HL-60/S4 (cell line): ENCODE measurements at regions not wholly inside any gene's neighbourhood (a gene's known extent, or its start where the extent isn't known, plus 50 kb on each side); places are given as distances from the start of the nearest gene placed in this dataset.

Source experiments
- in situ Hi-C: fragments of 300-500 bp; cut with MboI; formaldehyde crosslinking; loops from 2 replicates; pipeline ENCODE4 v1.14.3; 2022; ENCODE audit warnings: low sequenced_read_pairs

- in situ Hi-C loops = no loop called here
These were observed 1177.9 kb downstream of the GRIK2 start for GRCh38 chr6:102571236-102571908.

- in situ Hi-C loops = no loop called here
These were observed 1169.2 kb downstream of the GRIK2 start for GRCh38 chr6:102562713-102563112.

- in situ Hi-C loops = no loop called here
These were observed 1159.7 kb downstream of the GRIK2 start for GRCh38 chr6:102553214-102553613.

GRCh38 chr6:102549221-102549874 is 1155.8 kb downstream of the GRIK2 start:
- in situ Hi-C loops = no loop called here

- in situ Hi-C loops = no loop called here
These were observed 1131.8 kb downstream of the GRIK2 start for GRCh38 chr6:102525336-102525735.

DNA sequence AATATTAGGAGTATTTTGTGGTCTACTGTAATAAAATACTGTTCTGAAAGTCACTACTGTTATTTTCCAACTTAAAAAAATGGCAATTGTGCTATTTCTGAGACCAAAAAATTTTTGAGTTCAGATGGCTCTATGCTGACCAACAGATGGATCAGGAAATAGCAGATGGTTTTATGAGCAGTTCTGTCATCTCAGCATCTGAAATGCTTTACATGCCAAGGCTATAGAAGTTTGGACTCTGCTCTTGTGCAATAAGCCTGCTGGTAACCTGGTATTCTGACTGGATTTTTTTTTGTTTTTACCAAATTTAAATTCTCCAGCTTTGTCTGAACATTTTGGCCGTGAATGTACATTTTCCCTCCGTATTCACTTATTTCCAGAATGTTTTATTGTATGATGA is 1127.5 kb downstream of the GRIK2 start:
- in situ Hi-C loops = no loop called here

DNA sequence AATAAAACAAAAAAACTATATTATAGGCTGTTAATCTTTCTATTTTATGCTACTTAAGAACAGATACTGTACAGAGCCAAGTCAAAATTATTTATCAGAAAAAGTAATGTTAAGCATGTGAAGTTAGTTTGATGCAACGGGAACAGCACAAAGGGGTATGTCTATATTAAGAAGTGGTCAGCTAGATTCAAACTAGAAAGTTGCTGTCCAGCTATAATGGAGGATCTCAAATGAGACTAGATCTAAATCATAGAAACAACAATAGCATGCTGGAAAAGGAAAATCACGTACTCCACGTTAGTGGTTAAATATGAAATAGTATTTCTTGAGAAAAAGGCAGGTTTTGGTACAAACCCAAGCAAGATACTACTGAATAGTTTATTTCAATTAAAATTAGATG is 1124.0 kb downstream of the GRIK2 start:
- in situ Hi-C loops = no loop called here

GRCh38 chr6:102501615-102502014 is 1108.1 kb downstream of the GRIK2 start:
- in situ Hi-C loops = no loop called here

DNA sequence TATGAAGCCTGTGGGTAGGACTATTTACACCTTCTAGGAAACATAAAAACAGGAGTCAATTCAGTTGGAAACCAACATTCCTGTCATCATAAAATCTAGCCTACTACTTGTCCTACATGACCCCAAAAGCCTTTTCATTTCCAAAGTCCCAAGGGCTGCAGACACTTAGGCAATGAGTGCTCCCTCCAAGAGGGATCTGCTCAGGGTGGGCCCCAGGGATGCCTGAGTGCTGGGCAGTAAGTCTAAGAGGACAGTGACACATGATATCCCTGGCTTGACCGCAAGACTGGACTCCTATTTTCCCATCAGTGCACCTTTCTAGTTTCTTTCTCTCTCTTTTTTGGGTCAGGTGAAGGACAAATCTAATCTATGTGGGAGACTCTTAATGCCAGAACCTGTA is 1101.3 kb downstream of the GRIK2 start:
- in situ Hi-C loops = no loop called here

GRCh38 chr6:102493485-102493884 is 1100.0 kb downstream of the GRIK2 start:
- in situ Hi-C loops = no loop called here

DNA sequence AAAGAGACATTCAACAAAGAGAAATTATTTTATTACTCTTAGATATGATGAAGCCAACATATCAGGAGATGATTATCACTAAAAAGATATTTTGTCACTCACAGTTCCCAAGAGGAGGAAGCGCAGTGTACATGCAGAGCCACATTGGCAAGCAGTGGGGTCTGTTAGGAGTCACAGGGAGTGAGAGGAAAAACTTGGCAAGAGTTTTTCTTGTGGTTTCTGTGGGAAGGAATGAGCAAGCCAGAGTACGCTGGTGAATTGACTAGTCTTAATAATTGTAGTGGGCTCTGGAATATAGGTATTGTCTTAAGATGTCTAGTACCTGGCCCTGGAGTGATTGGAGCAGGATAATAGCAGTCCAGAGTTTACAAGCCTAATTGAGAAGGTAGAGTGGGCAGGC is 1095.2 kb downstream of the GRIK2 start:
- in situ Hi-C loops = no loop called here

DNA sequence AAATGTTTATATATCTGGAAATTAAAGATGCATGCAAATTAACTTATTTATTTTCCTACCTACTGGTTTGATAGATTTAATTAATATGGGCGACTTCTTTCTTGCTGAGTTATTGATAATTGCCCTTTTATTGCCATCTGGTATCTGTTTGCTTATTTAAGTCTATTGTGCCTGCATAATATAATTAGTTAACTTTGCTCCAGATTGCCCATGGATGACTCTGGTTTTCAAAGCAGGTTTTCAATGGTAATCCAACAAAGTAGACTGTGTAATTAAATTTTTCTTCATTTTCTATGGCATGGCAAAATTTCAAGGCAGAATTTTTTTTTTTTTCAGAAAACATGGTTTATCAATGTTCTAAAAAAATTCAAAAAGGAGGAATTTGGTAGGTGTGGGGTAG is 1092.0 kb downstream of the GRIK2 start:
- in situ Hi-C loops = no loop called here

GRCh38 chr6:102474041-102474807 is 1080.7 kb downstream of the GRIK2 start:
- in situ Hi-C loops = no loop called here

- in situ Hi-C loops = no loop called here
These were observed 1065.5 kb downstream of the GRIK2 start for GRCh38 chr6:102458990-102459389.

DNA sequence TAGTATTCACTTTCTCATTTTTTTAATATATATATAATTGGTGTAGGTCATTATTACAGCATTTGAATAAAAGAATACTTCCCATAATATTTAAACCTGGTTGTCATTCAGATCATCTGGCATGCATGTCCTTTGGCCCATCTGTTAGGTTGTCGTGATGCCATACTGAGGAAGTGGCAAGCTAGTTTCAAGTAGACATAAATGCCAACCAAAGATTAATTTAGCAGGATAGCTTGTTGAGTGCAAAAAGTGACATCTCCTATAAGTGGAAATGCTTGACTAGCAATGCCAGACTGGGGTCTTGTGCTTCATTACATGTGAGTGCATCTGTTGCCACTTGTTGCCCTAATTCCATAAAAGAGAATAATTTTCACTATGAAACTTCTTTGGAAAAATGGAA is 1044.7 kb downstream of the GRIK2 start:
- in situ Hi-C loops = no loop called here

DNA sequence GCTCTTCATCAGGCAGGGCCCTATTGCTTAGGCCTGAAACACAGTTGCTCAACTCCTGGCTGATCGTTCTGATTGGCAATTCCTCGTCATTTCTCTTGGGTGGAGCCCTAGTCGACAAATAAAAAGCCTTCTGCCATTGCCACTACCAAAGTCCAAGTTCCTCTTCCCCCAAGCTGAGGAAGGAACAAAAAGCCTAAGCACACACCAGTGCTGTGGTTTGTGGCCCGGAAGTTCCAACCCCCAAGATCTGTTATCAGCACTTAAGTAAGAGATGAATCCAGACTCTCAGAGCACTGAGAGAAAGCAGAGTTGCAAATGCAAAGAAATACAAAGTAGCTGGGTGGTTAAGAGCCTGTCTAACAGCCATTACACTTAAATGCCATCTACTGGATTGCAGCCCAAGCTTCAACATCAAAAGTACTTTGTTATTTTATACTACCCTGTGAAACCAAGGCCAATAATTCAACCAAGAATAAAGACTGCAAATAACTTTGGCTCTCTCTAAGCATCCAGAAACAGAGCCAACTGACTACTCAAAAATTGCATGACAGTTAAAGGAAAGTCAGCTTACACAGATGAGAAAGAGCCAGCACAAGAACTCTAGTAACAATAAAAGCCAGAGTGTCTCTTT is 1024.0 kb downstream of the GRIK2 start:
- in situ Hi-C loops = no loop called here

DNA sequence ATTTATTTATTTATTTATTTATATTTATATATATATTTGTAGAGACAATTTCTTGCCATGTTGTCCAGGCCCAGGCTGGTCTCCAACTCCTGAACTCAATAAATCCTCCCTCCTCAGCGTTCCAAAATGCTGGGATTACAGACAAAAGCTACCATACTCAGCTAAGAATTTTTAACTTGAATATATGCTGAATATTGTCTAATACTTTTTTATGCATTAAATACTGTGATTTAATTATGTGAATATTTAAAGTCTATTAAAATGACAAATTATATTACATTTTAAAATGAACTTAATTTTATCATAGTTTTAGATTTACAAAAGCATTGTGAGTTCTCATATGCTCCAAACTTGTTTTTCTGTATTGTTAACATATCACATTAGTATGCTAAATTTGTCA is 1022.4 kb downstream of the GRIK2 start:
- in situ Hi-C loops = no loop called here

GRCh38 chr6:102411796-102412195 is 1018.3 kb downstream of the GRIK2 start:
- in situ Hi-C loops = no loop called here

DNA sequence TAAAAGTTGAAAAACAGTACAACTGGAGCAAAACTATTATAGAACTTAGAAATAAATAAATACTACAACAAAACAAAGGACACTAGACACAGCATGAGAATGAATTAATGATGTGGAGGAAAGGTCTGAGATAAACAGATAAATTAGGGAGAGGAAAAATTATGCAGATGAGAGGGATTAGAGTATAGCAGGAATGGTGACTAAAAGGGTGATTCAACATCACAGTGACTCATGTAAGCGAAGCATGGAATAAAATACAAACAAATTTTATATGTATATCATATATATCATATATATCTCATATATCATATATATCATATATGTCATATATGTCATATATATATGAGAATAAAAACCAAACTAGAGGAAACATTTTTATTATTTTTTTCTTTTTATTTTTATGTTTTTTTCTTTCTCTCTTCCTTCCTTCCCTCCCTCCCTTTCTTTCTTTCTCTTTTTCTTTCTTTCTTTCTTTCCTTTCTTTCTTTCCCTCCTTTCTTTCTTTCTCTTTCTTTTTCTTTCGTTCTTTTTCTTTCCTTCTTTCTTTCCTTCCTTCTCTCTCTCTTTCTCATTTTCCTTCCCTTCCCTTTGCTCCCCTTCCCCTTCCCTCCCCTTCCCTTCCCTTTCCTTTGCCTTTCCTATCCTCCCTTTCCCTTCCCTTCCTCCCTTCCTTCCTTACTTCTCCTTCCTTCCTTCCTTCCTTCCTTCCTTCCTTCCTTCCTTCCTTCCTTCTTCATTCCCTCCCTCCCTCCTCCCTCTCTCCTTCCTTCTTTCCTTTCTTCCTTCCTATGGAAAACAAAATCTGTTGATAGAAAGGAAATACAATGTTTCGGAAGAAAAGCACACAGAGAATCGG is 1014.6 kb downstream of the GRIK2 start:
- in situ Hi-C loops = no loop called here

GRCh38 chr6:102405860-102406259 is 1012.4 kb downstream of the GRIK2 start:
- in situ Hi-C loops = no loop called here
